H1 (cell line): ENCODE measurements at regions not wholly inside any gene's neighbourhood (a gene's known extent, or its start where the extent isn't known, plus 50 kb on each side); places are given as distances from the start of the nearest gene placed in this dataset.

Experiments used
- CREB1 ChIP-seq: IDR thresholded peaks from 2 replicates; pipeline ENCODE4 v1.6.1; 2012; ENCODE audit warnings: inconsistent platforms
- EP300 ChIP-seq, 2 experiments: IDR thresholded peaks; 1 replicate in 1 of 2; 2 replicates in 1 of 2; pipeline ENCODE4 v1.6.1; 2011 to 2012; ENCODE audit warnings: low read depth in 2 of 2, low read length in 2 of 2, mild to moderate bottlenecking in 2 of 2, borderline replicate concordance in 1 of 2, inconsistent platforms in 1 of 2, moderate library complexity in 1 of 2
- FOSL1 ChIP-seq: IDR thresholded peaks from 2 replicates; pipeline ENCODE4 v1.6.1; 2011; ENCODE audit warnings: mild to moderate bottlenecking, low read depth, low read length, moderate library complexity; ENCODE audit not compliant: insufficient read depth
- JUND ChIP-seq: IDR thresholded peaks from 2 replicates; pipeline ENCODE4 v1.6.1; 2011; ENCODE audit warnings: mild to moderate bottlenecking, improper control_type of control experiment, low read length
- NRF1 ChIP-seq: IDR thresholded peaks from 2 replicates; pipeline ENCODE4 v1.6.1; 2011; ENCODE audit warnings: mild to moderate bottlenecking, low read depth, low read length, improper control_type of control experiment
- POLR2A ChIP-seq, 2 experiments: IDR thresholded peaks; 1 replicate in 1 of 2; 2 replicates in 1 of 2; pipeline ENCODE4 v1.6.1; 2011; ENCODE audit warnings: low read depth in 2 of 2, low read length in 2 of 2, mild to moderate bottlenecking in 2 of 2; ENCODE audit errors: control extremely low read depth in 1 of 2
- POLR2AphosphoS5 ChIP-seq: IDR thresholded peaks from 2 replicates; pipeline ENCODE4 v1.6.1; 2011; ENCODE audit warnings: low read depth, low read length
- SIN3A ChIP-seq, 2 experiments: IDR thresholded peaks in 1 of 2; conservative IDR thresholded peaks in 1 of 2; 2 replicates each; pipeline ENCODE4 v1.6.1; 2011 to 2012; ENCODE audit warnings: low read length in 2 of 2, improper control_type of control experiment in 1 of 2, low read depth in 1 of 2, mild to moderate bottlenecking in 1 of 2
- TF ChIP-seq, protein P1 (sequence below), 3 experiments: IDR thresholded peaks; 1 replicate in 2 of 3; 2 replicates in 1 of 3; pipeline versions ENCODE4 v1.5.1 to v1.6.1; 2011; ENCODE audit warnings: low read length in 3 of 3, mild to moderate bottlenecking in 3 of 3, inconsistent platforms in 2 of 3, low read depth in 1 of 3, moderate library complexity in 1 of 3; ENCODE audit not compliant: insufficient read depth in 1 of 3; ENCODE audit errors: control extremely low read depth in 1 of 3

DNA sequence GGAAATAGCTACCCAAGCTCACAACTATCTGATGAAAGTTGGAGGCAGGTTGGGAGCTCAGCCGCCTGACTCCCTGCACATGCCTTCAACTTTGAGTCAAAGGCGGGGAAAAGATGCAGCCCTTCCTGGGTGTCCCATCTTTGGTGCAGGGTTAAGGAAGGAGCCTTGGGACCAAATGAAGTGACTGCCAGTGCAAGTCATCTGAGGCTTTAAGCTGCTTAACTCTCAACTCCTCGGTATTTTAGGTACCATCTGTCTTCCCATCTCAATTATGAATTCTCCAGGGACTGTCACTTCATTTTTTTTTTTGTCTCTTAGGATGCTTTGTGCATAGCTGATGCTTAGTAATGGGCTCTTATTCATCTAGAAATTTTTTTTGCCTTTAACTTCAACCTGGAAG, 408.8 kb upstream of the C2CD4B start:
- TF ChIP-seq, protein P1, sequence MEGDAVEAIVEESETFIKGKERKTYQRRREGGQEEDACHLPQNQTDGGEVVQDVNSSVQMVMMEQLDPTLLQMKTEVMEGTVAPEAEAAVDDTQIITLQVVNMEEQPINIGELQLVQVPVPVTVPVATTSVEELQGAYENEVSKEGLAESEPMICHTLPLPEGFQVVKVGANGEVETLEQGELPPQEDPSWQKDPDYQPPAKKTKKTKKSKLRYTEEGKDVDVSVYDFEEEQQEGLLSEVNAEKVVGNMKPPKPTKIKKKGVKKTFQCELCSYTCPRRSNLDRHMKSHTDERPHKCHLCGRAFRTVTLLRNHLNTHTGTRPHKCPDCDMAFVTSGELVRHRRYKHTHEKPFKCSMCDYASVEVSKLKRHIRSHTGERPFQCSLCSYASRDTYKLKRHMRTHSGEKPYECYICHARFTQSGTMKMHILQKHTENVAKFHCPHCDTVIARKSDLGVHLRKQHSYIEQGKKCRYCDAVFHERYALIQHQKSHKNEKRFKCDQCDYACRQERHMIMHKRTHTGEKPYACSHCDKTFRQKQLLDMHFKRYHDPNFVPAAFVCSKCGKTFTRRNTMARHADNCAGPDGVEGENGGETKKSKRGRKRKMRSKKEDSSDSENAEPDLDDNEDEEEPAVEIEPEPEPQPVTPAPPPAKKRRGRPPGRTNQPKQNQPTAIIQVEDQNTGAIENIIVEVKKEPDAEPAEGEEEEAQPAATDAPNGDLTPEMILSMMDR (IDR thresholded peaks at IDR 0.05; ENCODE audit: control extremely low read depth in 1 of 3, insufficient read depth in 1 of 3, low read depth in 1 of 3, low read length in 3 of 3): no peak
- TF ChIP-seq FOSL1 (no peak), POLR2A (IDR thresholded peaks at IDR 0.05; ENCODE audit: control extremely low read depth in 1 of 2, low read depth in 2 of 2, low read length in 2 of 2) (no peak), POLR2AphosphoS5 (no peak), JUND (no peak), CREB1 (no peak), SIN3A (conservative IDR thresholded peaks at IDR 0.05 in 1 of 2, IDR thresholded peaks at IDR 0.05 in 1 of 2; ENCODE audit: low read depth in 1 of 2, low read length in 2 of 2) (no peak), NRF1 (no peak), EP300 (IDR thresholded peaks at IDR 0.05; ENCODE audit: borderline replicate concordance in 1 of 2, low read depth in 2 of 2, low read length in 2 of 2) (no peak)
